Kidney (tissue), 13 donors: ENCODE measurements at regions not wholly inside any gene's neighbourhood (a gene's known extent, or its start where the extent isn't known, plus 50 kb on each side); places are given as distances from the start of the nearest gene placed in this dataset.

ENCODE experiments used
- DNase-seq, 5 donors: peaks; one replicate each; pipeline ENCODE4 v3.0.0-alpha.2; 2013 to 2020
- FAIRE-seq: peaks from 2 replicates; lab custom pipeline; 2012; peaks lifted over from hg19 to GRCh38; lab: Jason Lieb, UNC
- H3K27ac ChIP-seq, 2 donors: one replicate each; pipeline ENCODE4 v1.7.0; 2013; ENCODE audit warnings: low read depth in 2 of 2, low read length in 2 of 2, inconsistent platforms in 1 of 2
- H3K27me3 ChIP-seq: one replicate; pipeline ENCODE4 v1.7.1; 2013; ENCODE audit warnings: low read length, inconsistent platforms; ENCODE audit not compliant: control insufficient read depth, insufficient read depth
- H3K36me3 ChIP-seq, 3 donors: one replicate each; pipeline versions ENCODE4 v1.7.0 to v1.7.1; 2013; ENCODE audit warnings: low read length in 3 of 3, control low read depth in 1 of 3, inconsistent platforms in 1 of 3; ENCODE audit not compliant: insufficient read depth in 3 of 3, control insufficient read depth in 2 of 3
- H3K4me1 ChIP-seq, 3 donors: one replicate each; pipeline versions ENCODE4 v1.7.0 to v1.7.1; 2013; ENCODE audit warnings: low read length in 3 of 3, inconsistent platforms in 1 of 3, low read depth in 1 of 3; ENCODE audit not compliant: control insufficient read depth in 2 of 3, insufficient read depth in 2 of 3
- H3K4me3 ChIP-seq, 3 donors: one replicate each; pipeline versions ENCODE4 v1.7.0 to v1.8.1; 2013; ENCODE audit warnings: low read length in 3 of 3, control low read depth in 1 of 3, inconsistent platforms in 1 of 3
- H3K9ac ChIP-seq, 3 donors: one replicate each; pipeline versions ENCODE4 v1.7.0 to v1.7.1; 2013; ENCODE audit warnings: low read length in 3 of 3, control low read depth in 1 of 3, inconsistent platforms in 1 of 3
- H3K9me3 ChIP-seq, 3 donors: one replicate each; pipeline versions ENCODE4 v1.7.0 to v1.7.1; 2013; ENCODE audit warnings: low read length in 3 of 3, control low read depth in 1 of 3, inconsistent platforms in 1 of 3; ENCODE audit not compliant: control insufficient read depth in 2 of 3, insufficient read depth in 1 of 3
- intact Hi-C: fragments of 100-400 bp; cut with DNase I; formaldehyde crosslinking; loops from one replicate; pipeline ENCODE4 v1.11.1; 2022
- TF ChIP-seq, protein P1 (sequence below): IDR thresholded peaks from 3 replicates; pipeline ENCODE4 v1.5.1; 2012; ENCODE audit warnings: mild to moderate bottlenecking, moderate library complexity, borderline replicate concordance; ENCODE audit not compliant: insufficient read depth; ENCODE audit errors: extremely low read depth
- donor health status: control.
- donor health status: control.
- donor health status: control.
- donor health status: control.
- donor health status: control.
- donor health status: DM: yes; HTN: yes; CAD: no.
- donor health status: Normal renal cell carcinoma (clear cell type).

- intact Hi-C loops: no loop called here
- H3K36me3 ChIP-seq: no peaks in the 10 kb centered on the region
- H3K27ac ChIP-seq: no peak overlapping the region
- H3K9ac ChIP-seq: no peak overlapping the region
- H3K9me3 ChIP-seq: no peaks in the 10 kb centered on the region
- no peak for DNase-seq
- no peaks in the 10 kb centered on the region for H3K27me3 ChIP-seq
- no peak for FAIRE-seq
- no peaks in the 10 kb centered on the region for H3K4me1 ChIP-seq
- TF ChIP-seq, protein P1, sequence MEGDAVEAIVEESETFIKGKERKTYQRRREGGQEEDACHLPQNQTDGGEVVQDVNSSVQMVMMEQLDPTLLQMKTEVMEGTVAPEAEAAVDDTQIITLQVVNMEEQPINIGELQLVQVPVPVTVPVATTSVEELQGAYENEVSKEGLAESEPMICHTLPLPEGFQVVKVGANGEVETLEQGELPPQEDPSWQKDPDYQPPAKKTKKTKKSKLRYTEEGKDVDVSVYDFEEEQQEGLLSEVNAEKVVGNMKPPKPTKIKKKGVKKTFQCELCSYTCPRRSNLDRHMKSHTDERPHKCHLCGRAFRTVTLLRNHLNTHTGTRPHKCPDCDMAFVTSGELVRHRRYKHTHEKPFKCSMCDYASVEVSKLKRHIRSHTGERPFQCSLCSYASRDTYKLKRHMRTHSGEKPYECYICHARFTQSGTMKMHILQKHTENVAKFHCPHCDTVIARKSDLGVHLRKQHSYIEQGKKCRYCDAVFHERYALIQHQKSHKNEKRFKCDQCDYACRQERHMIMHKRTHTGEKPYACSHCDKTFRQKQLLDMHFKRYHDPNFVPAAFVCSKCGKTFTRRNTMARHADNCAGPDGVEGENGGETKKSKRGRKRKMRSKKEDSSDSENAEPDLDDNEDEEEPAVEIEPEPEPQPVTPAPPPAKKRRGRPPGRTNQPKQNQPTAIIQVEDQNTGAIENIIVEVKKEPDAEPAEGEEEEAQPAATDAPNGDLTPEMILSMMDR: no peak
- no peak overlapping the region for H3K4me3 ChIP-seq
These were observed 199.7 kb downstream of the IRS2 start for GRCh38 chr13:109586509-109587346.

DNA sequence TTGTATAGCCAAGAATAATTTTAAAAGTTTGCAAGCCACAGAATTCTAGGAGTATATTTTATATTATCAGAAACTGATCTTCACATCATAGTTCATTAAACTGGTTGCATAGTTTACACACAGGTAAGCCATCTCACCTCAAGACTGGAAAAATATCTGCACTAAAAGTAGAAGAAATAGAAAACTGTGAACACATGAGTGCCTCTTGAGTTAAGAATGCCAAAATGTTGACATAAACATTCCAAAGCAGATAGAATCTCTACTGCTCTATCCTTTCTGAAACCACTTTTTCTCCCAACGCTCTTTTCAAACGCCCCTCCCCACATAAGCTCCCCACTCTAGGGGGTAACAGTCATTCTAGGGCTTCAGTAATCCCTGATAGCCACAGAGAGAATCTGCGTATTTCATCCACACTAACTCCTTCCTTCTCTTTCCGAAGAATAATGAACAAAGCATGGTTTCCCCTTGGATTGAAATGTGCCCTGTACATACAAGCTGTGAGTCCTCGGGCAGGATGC is 201.5 kb downstream of the IRS2 start:
- FAIRE-seq: no peak
- intact Hi-C loops: no loop called here
- H3K27ac ChIP-seq: no peak overlapping the region

DNA sequence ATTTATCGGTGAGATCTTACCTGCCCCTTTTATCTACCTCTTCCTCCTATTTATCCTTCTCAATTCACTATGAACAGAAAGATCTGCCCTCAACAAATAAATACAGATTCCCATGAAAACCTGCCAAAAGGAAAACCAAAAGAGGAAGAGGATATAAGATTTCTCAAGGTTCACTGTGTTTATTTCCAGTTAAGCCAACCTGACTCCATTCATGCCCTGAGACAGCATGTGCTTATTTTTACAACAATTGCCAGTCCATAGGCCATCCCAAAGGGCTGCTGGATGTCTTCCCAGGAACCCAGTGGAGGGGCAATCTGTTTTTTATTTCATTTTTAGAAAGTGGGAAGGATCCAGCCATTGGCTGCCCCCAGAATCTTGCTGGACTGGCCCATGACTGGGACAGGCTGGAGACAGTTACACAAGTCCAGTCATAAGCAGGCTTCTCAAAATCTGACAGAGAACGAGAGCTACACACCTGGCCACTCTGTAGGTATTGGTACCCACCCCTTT is 209.1 kb downstream of the IRS2 start:
- no peaks in the 10 kb centered on the region for H3K4me1 ChIP-seq
- intact Hi-C loops: no loop called here
- H3K9ac ChIP-seq: no peak overlapping the region
- H3K36me3 ChIP-seq: no peaks in the 10 kb centered on the region
- FAIRE-seq: no peak
- no peak overlapping the region for H3K27ac ChIP-seq
- DNase-seq: no peak
- H3K4me3 ChIP-seq: no peak overlapping the region
- no peaks in the 10 kb centered on the region for H3K9me3 ChIP-seq
- TF ChIP-seq, protein P1: no peak
- H3K27me3 ChIP-seq: no peaks in the 10 kb centered on the region

More for the DNA sequence above, 201.5 kb downstream of the IRS2 start:
- no peak overlapping the region for H3K4me3 ChIP-seq
- DNase-seq: no peak
- H3K4me1 ChIP-seq: no peaks in the 10 kb centered on the region
- H3K9ac ChIP-seq: no peak overlapping the region
- H3K27me3 ChIP-seq: no peaks in the 10 kb centered on the region
- no peaks in the 10 kb centered on the region for H3K9me3 ChIP-seq
- TF ChIP-seq, protein P1: no peak
- no peaks in the 10 kb centered on the region for H3K36me3 ChIP-seq
